HCT116 (cell line): ENCODE measurements at regions not wholly inside any gene's neighbourhood (a gene's known extent, or its start where the extent isn't known, plus 50 kb on each side); places are given as distances from the start of the nearest gene placed in this dataset.

Experiments used
- ATAC-seq: fragments of 200-7000 bp; cut with Tn5 transposase; 2 replicates; pipeline ENCODE4 v1.9.1; 2020; ENCODE audit warnings: mild to moderate bottlenecking, moderate library complexity
- BruUV-seq: library from RNA; stranded (reverse); fragments of 400-500 nt; replicated peaks from 2 replicates; lab custom pipeline; 2021; lab: Mats Ljungman, UMichigan
- CTCF ChIA-PET: fragments of 300-600 bp; sonication (Branson Sonifier 250); formaldehyde crosslinking; loops from one replicate; lab custom pipeline; 2021; ENCODE audit warnings: antibody characterized with exemption; lab: Charles Lee
- POLR2A ChIA-PET: fragments of 300-600, 350-600 bp; sonication (Branson Sonifier 250); formaldehyde crosslinking; loops from one replicate; lab custom pipeline; 2021; ENCODE audit warnings: antibody characterized with exemption; lab: Charles Lee
- RAD21 ChIA-PET, 2 experiments: fragments of 300-600 bp; sonication (Branson Sonifier 250); formaldehyde crosslinking; loops; one replicate each; lab custom pipeline; 2023; ENCODE audit warnings: low total read pairs in 2 of 2; ENCODE audit not compliant: uncharacterized antibody in 2 of 2, unreplicated experiment in 2 of 2, low non-redundant PET in 1 of 2; lab: Charles Lee
- DNase-seq: peaks from one replicate; pipeline ENCODE4 v3.0.0-alpha.2; 2010; ENCODE audit warnings: low read depth, low spot score
- H2AFZ ChIP-seq: fragments of 200-600 bp; shearing (Covaris generic), sonication (generic); 2 replicates; pipeline ENCODE4 v1.6.1; 2017; ENCODE audit warnings: low read depth, mixed run types, mixed read lengths, antibody characterized with exemption, low read length; ENCODE audit not compliant: poor library complexity, severe bottlenecking
- H3K27ac ChIP-seq: 2 replicates; pipeline ENCODE4 v1.5.1; 2012; ENCODE audit warnings: low read depth, low read length
- H3K27me3 ChIP-seq: fragments of 200-600 bp; sonication (generic); 2 replicates; pipeline ENCODE4 v1.6.1; 2016; ENCODE audit warnings: mixed run types, low read length, mixed read lengths; ENCODE audit not compliant: insufficient read depth
- H3K36me3 ChIP-seq, 2 experiments: fragments of 200-500 bp in 1 of 2; fragments of 200-600 bp in 1 of 2; sonication (Bioruptor generic) in 1 of 2; sonication (generic) in 1 of 2; 2 replicates each; pipeline versions ENCODE4 v1.5.1 to v1.6.1; 2014 to 2016; ENCODE audit warnings: low read length in 2 of 2, inconsistent platforms in 1 of 2, mixed read lengths in 1 of 2, mixed run types in 1 of 2; ENCODE audit not compliant: insufficient read depth in 2 of 2, control insufficient read depth in 1 of 2
- H3K4me1 ChIP-seq, 2 experiments: fragments of 200-600 bp in 1 of 2; sonication (generic) in 1 of 2; 2 replicates each; pipeline versions ENCODE4 v1.5.1 to v1.6.1; 2012 to 2017; ENCODE audit warnings: low read length in 2 of 2, inconsistent platforms in 1 of 2, mild to moderate bottlenecking in 1 of 2, mixed read lengths in 1 of 2, mixed run types in 1 of 2, moderate library complexity in 1 of 2; ENCODE audit not compliant: insufficient read depth in 2 of 2, control insufficient read depth in 1 of 2
- H3K4me2 ChIP-seq: fragments of 200-600 bp; sonication (generic); 2 replicates; pipeline ENCODE4 v1.6.1; 2017; ENCODE audit warnings: mixed run types, low read length, mixed read lengths
- H3K4me3 ChIP-seq, 2 experiments: fragments of 200-600 bp in 1 of 2; sonication (generic) in 1 of 2; replicated peaks in 1 of 2; 2 replicates each; pipeline ENCODE4 v1.5.1; 2011 to 2016; ENCODE audit warnings: low read length in 2 of 2, control low read depth in 1 of 2, low read depth in 1 of 2, mild to moderate bottlenecking in 1 of 2, mixed read lengths in 1 of 2, mixed run types in 1 of 2
- H3K79me2 ChIP-seq: fragments of 200-600 bp; sonication (generic); 2 replicates; pipeline ENCODE4 v1.6.1; 2017; ENCODE audit warnings: mild to moderate bottlenecking, mixed run types, low read length, moderate library complexity, mixed read lengths; ENCODE audit not compliant: insufficient read depth
- H3K9ac ChIP-seq: fragments of 200-600 bp; sonication (generic); 2 replicates; pipeline ENCODE4 v1.6.1; 2016; ENCODE audit warnings: low read length, mixed read lengths
- H3K9me2 ChIP-seq: fragments of 200-600 bp; sonication (generic), shearing (Covaris generic); 2 replicates; pipeline ENCODE4 v1.6.1; 2017; ENCODE audit warnings: mixed run types, mild to moderate bottlenecking, moderate library complexity; ENCODE audit not compliant: insufficient read depth
- H3K9me3 ChIP-seq, 2 experiments: fragments of 200-500 bp in 1 of 2; fragments of 200-600 bp in 1 of 2; sonication (Bioruptor generic) in 1 of 2; sonication (generic) in 1 of 2; 2 replicates each; pipeline ENCODE4 v1.6.1; 2014 to 2017; ENCODE audit warnings: low read length in 2 of 2, mixed read lengths in 2 of 2, inconsistent platforms in 1 of 2, low read depth in 1 of 2, mild to moderate bottlenecking in 1 of 2, mixed run types in 1 of 2, moderate library complexity in 1 of 2; ENCODE audit not compliant: control insufficient read depth in 1 of 2, insufficient read depth in 1 of 2
- H4K20me1 ChIP-seq: fragments of 200-600 bp; sonication (generic), shearing (Covaris generic); 2 replicates; pipeline ENCODE4 v1.6.1; 2017; ENCODE audit warnings: mixed run types, mild to moderate bottlenecking, moderate library complexity; ENCODE audit not compliant: insufficient read depth
- CBX3 ChIP-seq: IDR thresholded peaks from 2 replicates; pipeline ENCODE4 v1.6.1; 2012; ENCODE audit warnings: low read depth
- CEBPB ChIP-seq: IDR thresholded peaks from 2 replicates; pipeline ENCODE4 v1.6.1; 2012; ENCODE audit warnings: low read depth
- EGR1 ChIP-seq: IDR thresholded peaks from 2 replicates; pipeline ENCODE4 v1.6.1; 2012; ENCODE audit warnings: low read depth
- EZH2phosphoT487 ChIP-seq: fragments of 200-600 bp; IDR thresholded peaks from 2 replicates; pipeline ENCODE4 v1.6.1; 2018; ENCODE audit warnings: antibody characterized with exemption, borderline replicate concordance
- JUND ChIP-seq: IDR thresholded peaks from 2 replicates; pipeline ENCODE4 v1.6.1; 2012
- POLR2AphosphoS5 ChIP-seq: IDR thresholded peaks from 2 replicates; pipeline ENCODE4 v1.6.1; 2011; ENCODE audit warnings: mild to moderate bottlenecking, low read depth, low read length, moderate library complexity
- RAD21 ChIP-seq: IDR thresholded peaks from 2 replicates; pipeline ENCODE4 v1.6.1; 2012; ENCODE audit warnings: low read depth, mild to moderate bottlenecking
- TCF7L2 ChIP-seq: IDR thresholded peaks from 2 replicates; pipeline ENCODE4 v1.7.0; 2011; ENCODE audit warnings: borderline replicate concordance, inconsistent platforms; ENCODE audit not compliant: insufficient read depth, insufficient read length; ENCODE audit errors: extremely low read depth
- YY1 ChIP-seq: IDR thresholded peaks from 2 replicates; pipeline ENCODE4 v1.6.1; 2011; ENCODE audit warnings: low read length, low read depth, moderate library complexity, mild to moderate bottlenecking; ENCODE audit not compliant: insufficient replicate concordance; ENCODE audit errors: extremely low read depth
- ZNF274 ChIP-seq: fragments of 200-500 bp; sonication (Bioruptor generic); IDR thresholded peaks from 2 replicates; pipeline ENCODE4 v1.6.1; 2014; ENCODE audit warnings: mild to moderate bottlenecking, low read depth, low read length, inconsistent platforms
- intact Hi-C: fragments of 100-400 bp; cut with micrococcal nuclease; formaldehyde crosslinking; loops from 2 replicates; pipeline ENCODE4 v1.10.0; 2022
- TF ChIP-seq, protein P1 (sequence below): IDR thresholded peaks from 2 replicates; pipeline ENCODE4 v1.6.1; 2011; ENCODE audit warnings: mild to moderate bottlenecking, low read length, moderate library complexity; ENCODE audit not compliant: insufficient replicate concordance; ENCODE audit errors: extremely low read depth
- TF ChIP-seq, protein P2 (sequence below), 3 experiments: fragments of 200-600 bp in 1 of 3; sonication (generic) in 1 of 3; IDR thresholded peaks in 2 of 3; conservative IDR thresholded peaks in 1 of 3; 2 replicates each; pipeline ENCODE4 v1.5.1; 2012 to 2017; ENCODE audit warnings: low read depth in 2 of 3, low read length in 2 of 3, antibody characterized with exemption in 1 of 3, borderline replicate concordance in 1 of 3, control low read depth in 1 of 3, mild to moderate bottlenecking in 1 of 3, mixed read lengths in 1 of 3, mixed run types in 1 of 3, moderate library complexity in 1 of 3; ENCODE audit not compliant: insufficient read depth in 1 of 3
- TF ChIP-seq, protein P3 (sequence below): IDR thresholded peaks from 2 replicates; pipeline ENCODE4 v1.6.1; 2012; ENCODE audit warnings: low read depth
- TF ChIP-seq, protein P4 (sequence below): IDR thresholded peaks from 2 replicates; pipeline ENCODE4 v1.6.1; 2012
- TF ChIP-seq, protein P5 (sequence below): IDR thresholded peaks from 2 replicates; pipeline ENCODE4 v1.6.1; 2012

DNA sequence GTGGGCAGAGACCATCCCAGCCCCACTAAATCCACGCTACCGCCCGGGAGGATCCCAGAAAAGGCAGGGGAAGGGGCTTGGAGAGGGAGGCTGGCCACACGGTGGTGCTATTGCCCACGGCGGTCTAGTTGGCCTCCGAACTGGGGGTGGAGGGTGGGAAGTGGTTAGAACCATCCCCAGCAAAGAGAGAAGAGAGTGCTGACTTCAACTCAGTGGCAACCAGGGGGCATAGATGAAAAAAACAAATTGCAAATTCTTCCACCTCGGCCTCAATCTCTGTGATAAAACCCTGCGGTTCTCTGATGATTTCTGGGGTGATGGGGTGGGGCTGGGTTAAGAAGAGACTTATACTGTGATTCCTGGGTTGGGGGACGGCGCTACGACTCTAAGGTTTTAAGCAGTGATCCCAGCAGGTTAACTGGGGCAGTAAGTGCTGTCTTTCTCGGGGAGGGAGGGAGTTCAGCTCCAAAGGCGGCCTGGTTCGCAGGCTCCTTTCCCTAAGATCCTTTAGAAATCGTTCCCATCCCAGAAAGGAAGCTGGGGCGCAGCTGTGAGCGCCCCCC is 154.5 kb upstream of the LYZL2 start:
- RAD21 ChIA-PET: no interaction called here
- TF ChIP-seq CBX3 (no peak), EZH2phosphoT487 (no peak), RAD21 (peak; percentile 88), TCF7L2 (no peak), JUND (no peak), CEBPB (no peak), EGR1 (no peak), ZNF274 (no peak), YY1 (no peak), POLR2AphosphoS5 (no peak)
- TF ChIP-seq, protein P1, sequence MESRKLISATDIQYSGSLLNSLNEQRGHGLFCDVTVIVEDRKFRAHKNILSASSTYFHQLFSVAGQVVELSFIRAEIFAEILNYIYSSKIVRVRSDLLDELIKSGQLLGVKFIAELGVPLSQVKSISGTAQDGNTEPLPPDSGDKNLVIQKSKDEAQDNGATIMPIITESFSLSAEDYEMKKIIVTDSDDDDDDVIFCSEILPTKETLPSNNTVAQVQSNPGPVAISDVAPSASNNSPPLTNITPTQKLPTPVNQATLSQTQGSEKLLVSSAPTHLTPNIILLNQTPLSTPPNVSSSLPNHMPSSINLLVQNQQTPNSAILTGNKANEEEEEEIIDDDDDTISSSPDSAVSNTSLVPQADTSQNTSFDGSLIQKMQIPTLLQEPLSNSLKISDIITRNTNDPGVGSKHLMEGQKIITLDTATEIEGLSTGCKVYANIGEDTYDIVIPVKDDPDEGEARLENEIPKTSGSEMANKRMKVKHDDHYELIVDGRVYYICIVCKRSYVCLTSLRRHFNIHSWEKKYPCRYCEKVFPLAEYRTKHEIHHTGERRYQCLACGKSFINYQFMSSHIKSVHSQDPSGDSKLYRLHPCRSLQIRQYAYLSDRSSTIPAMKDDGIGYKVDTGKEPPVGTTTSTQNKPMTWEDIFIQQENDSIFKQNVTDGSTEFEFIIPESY: no peak
- TF ChIP-seq, protein P2, sequence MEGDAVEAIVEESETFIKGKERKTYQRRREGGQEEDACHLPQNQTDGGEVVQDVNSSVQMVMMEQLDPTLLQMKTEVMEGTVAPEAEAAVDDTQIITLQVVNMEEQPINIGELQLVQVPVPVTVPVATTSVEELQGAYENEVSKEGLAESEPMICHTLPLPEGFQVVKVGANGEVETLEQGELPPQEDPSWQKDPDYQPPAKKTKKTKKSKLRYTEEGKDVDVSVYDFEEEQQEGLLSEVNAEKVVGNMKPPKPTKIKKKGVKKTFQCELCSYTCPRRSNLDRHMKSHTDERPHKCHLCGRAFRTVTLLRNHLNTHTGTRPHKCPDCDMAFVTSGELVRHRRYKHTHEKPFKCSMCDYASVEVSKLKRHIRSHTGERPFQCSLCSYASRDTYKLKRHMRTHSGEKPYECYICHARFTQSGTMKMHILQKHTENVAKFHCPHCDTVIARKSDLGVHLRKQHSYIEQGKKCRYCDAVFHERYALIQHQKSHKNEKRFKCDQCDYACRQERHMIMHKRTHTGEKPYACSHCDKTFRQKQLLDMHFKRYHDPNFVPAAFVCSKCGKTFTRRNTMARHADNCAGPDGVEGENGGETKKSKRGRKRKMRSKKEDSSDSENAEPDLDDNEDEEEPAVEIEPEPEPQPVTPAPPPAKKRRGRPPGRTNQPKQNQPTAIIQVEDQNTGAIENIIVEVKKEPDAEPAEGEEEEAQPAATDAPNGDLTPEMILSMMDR (IDR thresholded peaks at IDR 0.05 in 2 of 3, conservative IDR thresholded peaks at IDR 0.05 in 1 of 3; ENCODE audit: borderline replicate concordance in 1 of 3, insufficient read depth in 1 of 3, low read depth in 2 of 3, low read length in 2 of 3): peak; percentile 59 to 89 (median 83); a peak in 5 of 6 replicates
- TF ChIP-seq, protein P3, sequence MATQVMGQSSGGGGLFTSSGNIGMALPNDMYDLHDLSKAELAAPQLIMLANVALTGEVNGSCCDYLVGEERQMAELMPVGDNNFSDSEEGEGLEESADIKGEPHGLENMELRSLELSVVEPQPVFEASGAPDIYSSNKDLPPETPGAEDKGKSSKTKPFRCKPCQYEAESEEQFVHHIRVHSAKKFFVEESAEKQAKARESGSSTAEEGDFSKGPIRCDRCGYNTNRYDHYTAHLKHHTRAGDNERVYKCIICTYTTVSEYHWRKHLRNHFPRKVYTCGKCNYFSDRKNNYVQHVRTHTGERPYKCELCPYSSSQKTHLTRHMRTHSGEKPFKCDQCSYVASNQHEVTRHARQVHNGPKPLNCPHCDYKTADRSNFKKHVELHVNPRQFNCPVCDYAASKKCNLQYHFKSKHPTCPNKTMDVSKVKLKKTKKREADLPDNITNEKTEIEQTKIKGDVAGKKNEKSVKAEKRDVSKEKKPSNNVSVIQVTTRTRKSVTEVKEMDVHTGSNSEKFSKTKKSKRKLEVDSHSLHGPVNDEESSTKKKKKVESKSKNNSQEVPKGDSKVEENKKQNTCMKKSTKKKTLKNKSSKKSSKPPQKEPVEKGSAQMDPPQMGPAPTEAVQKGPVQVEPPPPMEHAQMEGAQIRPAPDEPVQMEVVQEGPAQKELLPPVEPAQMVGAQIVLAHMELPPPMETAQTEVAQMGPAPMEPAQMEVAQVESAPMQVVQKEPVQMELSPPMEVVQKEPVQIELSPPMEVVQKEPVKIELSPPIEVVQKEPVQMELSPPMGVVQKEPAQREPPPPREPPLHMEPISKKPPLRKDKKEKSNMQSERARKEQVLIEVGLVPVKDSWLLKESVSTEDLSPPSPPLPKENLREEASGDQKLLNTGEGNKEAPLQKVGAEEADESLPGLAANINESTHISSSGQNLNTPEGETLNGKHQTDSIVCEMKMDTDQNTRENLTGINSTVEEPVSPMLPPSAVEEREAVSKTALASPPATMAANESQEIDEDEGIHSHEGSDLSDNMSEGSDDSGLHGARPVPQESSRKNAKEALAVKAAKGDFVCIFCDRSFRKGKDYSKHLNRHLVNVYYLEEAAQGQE: no peak
- TF ChIP-seq, protein P4, sequence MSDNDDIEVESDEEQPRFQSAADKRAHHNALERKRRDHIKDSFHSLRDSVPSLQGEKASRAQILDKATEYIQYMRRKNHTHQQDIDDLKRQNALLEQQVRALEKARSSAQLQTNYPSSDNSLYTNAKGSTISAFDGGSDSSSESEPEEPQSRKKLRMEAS: no peak
- TF ChIP-seq, protein P5, sequence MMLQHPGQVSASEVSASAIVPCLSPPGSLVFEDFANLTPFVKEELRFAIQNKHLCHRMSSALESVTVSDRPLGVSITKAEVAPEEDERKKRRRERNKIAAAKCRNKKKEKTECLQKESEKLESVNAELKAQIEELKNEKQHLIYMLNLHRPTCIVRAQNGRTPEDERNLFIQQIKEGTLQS: no peak
- no peak overlapping the region for H3K27ac ChIP-seq
- intact Hi-C loops: loop anchor here (2.0 to 10.0 kb wide), 3 partner anchors 701 to 1021 kb away; no protein-coding TSS in a partner anchor
- DNase-seq: peak; percentile 19
- H3K4me1 ChIP-seq: no peaks in the 10 kb centered on the region; a peak in 1 of 4 replicates
- H3K27me3 ChIP-seq: peaks cover 2% of the 10 kb centered on the region; the same call in 1 of the 2 replicates
- no TSS peak for BruUV-seq
- no peaks in the 10 kb centered on the region for H3K9me3 ChIP-seq
- no peaks in the 10 kb centered on the region for H3K36me3 ChIP-seq
- no peaks in the 10 kb centered on the region for H4K20me1 ChIP-seq
- CTCF ChIA-PET: interaction anchor here (1.0 to 1.6 kb wide), 2 partner anchors 96 to 684 kb away, joined by 3 to 4 read pairs; no protein-coding TSS in a partner anchor
- H2AFZ ChIP-seq: peak overlapping the region; percentile 62
- H3K9ac ChIP-seq: no peak overlapping the region
- no peak overlapping the region for H3K4me2 ChIP-seq
- H3K4me3 ChIP-seq: no peak overlapping the region
- no peaks in the 10 kb centered on the region for H3K79me2 ChIP-seq
- peak; percentile 88 for ATAC-seq
- no peaks in the 10 kb centered on the region for H3K9me2 ChIP-seq
- POLR2A ChIA-PET: no interaction called here
